Right hindlimb (tissue), 1 donor: ENCODE measurements at regions not wholly inside any gene's neighbourhood (a gene's known extent, or its start where the extent isn't known, plus 50 kb on each side); places are given as distances from the start of the nearest gene placed in this dataset.

ENCODE experiments used
- DNase-seq: peaks from one replicate; pipeline ENCODE4 v3.0.0-alpha.2; 2018

DNA sequence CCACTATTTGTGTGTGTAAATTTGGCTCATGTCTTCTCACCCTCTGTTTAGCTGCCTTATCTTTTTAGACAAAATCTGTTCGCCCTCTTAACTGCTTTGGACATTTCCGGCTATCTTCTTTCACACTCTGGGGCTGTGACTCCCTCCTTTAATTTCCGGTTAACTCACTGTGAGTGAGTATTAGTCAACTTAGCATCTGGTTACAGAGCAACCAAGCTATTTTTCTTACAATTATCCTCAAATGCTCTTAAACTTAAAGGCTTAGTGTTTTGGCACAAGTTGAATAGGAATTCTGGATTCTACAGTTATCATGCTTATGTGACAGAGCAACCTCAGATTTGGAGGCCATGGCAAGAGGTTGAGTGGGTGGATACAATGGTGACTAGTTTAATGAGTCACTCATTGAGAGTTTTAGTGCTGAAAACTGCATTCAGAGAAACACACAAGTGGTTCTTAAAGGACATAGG lies 177.6 kb upstream of the SEMA3A start:
- DNase-seq = no peak

DNA sequence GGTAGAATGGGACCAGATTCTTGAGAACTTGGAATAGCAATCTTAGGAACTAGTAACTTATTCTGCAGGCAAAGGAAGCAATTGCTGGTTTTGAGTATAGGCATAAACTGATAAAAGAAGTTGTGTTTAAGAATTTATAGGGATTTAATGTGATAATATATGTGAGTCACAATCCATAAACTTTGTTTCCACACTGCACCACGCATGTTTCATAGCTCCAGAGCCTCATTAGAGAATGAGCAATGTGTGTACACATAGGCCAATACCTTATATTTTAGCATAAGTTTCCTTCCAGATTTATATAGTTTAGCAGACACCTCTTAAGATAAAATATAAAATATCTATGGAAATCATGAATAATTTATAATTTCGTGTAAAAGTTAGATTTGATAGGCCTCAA lies 175.5 kb upstream of the SEMA3A start:
- DNase-seq = no peak

DNA sequence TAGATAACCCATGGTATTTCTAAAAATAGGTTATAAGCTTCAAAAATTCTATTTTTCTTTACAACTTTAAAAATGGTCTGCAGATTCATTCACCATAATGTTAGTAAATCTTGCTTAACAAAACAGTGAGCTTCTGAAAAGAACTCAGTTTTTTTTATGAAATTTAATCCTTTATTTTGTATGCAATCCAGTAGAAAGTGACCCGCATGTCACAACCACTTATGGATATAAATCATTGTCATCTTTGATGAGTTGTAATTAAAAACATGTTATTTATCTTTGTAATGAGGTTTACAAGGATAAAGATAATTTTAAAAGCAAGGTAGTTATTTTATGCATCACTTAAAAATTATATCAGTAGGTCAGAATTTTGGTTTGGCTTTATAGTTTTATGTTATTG lies 173.5 kb upstream of the SEMA3A start:
- DNase-seq = no peak

DNA sequence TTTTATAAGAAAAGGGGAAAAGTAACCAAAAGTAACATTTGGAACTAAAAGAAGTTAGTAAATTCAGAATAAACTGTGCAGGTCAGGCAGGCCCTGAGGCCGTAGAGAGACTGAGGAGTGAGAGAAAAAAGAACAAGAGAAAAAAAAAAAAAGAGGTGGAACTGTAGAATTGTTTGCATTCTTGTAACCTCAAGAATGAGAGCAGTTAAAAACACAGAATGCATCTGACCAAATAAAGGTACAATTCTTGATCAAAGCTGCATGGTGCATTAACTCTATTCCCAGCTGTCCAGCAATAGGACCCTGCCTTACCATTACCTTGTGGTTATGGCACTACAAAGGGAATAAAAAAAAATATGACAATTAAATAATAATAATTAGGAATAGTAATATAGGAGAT lies 170.1 kb upstream of the SEMA3A start:
- no peak for DNase-seq

DNA sequence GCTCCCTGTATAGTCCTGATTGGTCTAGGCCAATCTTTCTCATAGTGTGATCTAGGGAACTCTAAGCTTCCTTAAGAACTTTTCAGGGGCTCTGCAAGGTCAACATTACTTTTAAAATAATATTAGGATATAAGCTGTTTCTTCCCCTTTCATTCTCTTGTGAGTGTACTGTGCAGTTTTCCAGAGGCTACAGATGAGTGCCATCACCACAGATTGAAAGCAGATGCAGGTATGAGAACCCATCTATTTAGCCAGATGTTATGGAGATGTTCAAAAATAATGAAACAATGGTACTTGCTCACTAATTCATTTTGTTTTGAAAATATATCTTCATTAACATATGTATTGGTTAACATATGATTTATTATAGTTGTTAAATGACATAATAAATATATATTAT lies 169.2 kb upstream of the SEMA3A start:
- no peak for DNase-seq

DNA sequence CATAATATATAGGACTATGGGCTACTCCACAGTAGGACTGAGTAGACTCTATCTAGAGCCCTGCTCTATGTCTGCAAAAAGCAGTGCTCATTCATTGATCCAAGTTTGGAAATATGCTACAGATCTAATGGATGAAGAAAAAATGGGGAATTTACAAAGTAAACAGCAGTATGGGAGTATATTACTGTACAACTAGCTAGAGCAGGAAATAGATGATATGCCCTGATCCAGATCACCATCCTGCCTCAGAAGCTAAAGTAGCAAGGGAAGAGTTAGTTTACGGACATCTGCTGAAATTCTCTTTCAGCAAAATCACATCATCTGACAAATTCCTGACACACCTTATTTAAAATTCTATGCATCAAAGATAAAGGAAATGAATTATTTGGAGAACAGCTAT lies 168.2 kb upstream of the SEMA3A start:
- no peak for DNase-seq

DNA sequence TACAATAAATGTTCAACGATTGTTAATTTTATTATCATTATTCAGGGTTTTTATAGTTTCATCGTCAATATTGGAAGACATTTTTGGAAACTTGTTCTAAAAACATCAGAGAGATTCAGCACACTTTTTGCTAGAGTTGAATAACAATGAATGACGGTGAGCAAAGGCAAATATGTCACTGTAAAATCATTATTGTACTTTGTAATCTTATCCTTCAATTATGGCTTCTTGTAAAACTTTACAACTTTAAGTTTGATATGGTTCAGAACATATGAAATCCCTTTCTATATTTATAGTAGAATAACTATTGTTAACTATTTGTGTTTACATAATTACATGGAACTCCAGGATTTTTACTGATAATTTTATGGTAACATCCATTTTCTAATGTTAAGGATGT lies 167.8 kb upstream of the SEMA3A start:
- no peak for DNase-seq

DNA sequence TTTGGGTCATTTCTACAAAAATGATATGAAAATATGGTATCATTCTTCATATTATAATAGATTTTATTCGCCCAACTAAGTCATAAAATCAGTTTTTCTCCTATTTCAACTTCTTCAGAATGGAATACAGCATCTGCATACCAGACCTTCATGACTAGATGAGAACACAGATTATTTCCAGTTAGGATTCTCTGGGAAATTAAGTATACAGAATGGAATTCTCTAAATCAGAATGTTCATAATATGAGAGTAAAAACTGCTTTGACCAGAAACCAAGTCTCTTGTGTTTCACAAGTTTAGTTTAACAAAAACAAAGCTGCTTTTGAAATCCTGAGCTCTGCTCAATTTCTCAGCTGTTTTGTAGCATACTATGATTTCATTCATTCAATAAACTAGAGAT lies 160.3 kb upstream of the SEMA3A start:
- DNase-seq = no peak

DNA sequence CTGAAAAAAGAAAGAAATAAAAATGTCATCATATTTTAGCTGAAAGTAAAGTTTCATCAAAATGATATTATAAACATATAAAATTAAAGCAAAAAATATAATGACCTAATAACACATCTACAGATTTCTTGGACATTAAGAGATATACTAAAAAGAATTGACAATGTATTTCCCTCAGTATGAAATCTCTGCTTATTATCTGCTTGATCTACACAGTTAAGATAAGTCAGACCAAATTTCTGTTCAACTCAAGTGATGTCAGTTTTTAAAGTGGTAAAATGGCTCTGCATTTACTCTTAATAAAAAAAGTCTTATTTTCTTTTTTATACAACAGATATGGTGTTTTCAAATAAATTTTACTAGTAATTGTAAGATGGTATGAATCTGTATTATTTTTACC lies 159.4 kb upstream of the SEMA3A start:
- no peak for DNase-seq

DNA sequence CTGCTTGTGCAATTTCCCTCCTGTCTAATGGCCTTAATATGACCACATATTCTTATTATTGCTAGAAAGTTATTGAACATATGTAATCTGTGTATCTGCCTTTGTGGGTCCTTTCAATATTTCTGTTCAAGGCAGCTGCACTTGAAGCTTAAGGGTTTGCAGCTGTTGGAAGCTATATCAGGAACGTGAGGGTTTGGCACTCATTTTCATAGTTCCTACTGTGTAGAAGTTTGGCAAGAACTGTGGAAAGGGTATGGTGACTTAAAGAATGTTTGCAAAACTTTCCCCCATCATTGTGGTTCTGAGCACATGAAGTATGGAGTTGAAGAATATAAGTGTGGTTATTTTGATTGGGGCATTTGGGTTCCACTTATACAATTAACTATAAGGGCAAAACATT lies 144.7 kb upstream of the SEMA3A start:
- peak; percentile 69 for DNase-seq

DNA sequence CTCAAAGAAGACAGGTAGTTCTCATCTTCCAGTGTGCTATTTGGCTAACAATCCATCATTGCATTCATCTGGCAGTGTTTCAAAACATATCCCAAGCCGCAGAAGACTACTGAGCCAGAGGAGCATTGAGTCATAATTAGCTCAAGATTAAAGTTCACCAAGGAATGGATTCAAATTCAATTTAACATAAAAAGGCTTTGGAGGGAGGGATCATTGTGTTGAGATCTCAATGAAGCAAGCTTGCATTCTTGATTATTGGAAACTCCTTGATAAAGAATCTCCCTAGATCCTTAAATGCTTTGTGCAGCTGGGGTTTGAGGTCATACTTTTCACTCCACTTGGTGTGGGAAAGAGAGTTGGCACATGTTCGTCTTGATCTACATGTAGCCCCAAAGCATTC lies 142.8 kb upstream of the SEMA3A start:
- DNase-seq = no peak

DNA sequence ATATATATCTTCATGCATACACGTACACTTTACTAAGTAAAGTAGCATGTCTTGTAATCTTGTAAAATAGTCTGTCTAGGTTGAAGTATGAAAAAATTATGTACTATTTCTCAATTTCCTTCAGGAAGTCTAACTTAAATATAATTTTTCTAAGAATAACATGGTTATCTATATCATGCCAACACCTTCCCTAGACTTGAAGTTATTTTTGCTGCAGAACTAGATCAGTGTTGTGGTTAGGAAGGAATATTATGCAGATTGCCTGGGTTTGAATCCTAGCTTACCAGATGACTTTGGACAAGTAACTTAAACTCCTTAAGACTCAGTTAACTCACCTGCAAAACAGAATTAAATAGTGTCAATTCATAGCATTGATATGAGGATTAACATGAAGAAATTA lies 142.2 kb upstream of the SEMA3A start:
- no peak for DNase-seq

DNA sequence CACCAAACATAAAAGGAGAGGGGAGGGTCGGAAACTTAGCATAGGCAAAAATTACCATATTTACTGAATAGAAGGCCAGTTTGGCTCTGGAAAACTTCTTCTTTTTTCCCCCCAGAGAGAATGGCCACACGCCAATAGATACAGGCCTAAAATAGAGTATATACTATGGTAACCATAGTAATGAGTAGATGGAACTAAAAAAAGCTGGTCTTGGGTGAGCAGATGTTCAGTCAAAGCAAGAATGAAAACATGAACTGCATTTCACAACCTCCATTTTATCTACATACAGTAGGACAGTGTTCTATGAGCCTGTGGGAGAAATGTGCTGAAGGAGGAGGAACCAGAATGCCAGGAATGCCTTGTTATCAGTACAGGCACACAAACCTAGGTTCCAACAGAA lies 141.7 kb upstream of the SEMA3A start:
- no peak for DNase-seq

DNA sequence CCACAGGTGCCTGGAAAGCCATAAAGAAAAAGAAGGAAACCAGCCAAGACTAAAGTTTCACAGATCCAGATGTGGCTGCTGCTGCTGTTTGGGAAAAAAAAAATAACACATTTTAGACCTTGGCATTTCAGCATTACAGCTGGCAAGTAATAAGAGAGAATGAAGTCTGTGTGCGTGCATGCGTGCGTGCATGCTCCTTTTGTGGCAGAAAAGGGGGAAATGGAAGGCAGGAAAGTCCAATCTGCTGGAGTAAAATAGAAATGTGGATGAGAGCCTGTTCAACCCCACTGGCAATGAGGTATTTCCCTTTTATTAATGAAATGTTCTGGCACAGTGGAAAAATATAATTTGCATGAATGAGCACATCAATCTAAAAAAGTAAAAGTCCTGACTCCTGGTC lies 137.0 kb upstream of the SEMA3A start:
- peak; percentile 27 for DNase-seq

DNA sequence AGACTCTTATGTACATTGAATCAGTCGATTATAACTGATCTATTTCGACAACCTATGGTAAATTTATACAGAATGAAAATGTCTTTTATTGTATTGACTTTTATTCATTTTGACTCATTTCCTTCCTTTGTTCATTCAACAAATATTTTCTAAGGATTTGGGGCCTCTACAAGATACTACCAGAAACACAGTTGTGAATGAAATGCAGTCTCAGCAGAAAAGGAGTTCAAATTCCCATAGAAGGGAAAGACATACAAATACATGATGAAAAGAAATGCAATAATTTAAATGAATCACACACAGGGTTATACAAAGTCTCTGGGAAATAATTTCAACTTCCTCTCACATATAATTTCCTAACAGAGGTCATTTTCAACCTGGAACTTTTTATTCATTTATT lies 134.0 kb upstream of the SEMA3A start:
- DNase-seq = no peak

DNA sequence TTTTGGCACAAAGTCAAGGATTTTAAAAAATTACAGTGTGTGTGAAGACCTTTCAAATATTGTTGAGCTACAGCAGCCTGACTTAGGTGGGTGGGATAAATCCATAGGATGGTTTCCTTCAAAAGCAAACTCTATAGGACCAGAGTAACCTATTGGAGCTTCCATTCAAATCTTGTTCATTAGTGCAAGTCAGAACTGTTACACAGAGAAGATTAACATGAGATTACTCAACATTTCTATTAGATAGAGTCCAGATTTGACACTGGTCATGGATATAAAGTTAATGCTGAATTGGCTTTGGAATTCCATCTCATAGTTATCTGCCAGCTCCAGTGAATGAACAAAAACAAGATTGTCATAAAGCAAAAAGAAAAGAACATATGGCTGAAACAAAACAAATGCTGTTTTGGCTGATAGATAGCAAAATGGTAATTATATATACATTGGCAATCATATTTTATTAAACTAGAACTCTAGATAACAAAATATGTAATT lies 129.6 kb upstream of the SEMA3A start:
- no peak for DNase-seq

DNA sequence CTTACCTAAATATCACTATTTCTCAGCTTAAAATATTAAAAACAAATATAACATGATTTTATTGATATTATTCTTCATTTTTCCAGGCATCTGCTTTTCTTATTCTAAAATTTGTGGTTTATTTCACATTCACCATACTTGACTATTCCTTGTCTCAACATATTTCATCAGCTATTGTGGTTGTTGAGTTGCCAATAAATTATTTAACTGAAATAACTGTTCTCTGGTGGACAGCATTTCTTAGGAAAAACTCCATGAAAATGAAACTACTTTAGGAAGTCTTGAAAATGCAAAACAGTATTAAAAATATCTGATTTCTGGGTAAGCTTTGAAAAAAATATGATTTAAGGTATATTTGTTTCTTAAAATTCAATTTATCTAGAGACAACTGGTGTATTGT lies 122.9 kb upstream of the SEMA3A start:
- DNase-seq = no peak

DNA sequence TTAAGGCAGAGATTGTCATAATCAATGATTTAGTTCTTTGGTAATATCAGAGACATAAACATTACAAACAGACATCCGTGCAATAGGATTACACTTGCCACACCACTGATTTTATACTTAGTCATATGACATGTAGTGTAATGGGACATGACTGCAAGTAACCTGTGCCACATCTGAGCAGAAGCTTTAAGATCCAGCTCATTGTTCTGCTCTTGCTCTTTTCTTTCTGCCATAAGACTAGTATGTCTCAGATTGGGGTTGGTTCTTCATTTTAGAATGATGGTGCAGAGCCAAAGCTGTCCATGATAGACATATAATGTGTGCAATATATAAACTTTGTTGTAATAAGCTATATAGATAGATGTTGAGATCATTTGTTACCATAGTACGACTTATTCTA lies 119.7 kb upstream of the SEMA3A start:
- no peak for DNase-seq

DNA sequence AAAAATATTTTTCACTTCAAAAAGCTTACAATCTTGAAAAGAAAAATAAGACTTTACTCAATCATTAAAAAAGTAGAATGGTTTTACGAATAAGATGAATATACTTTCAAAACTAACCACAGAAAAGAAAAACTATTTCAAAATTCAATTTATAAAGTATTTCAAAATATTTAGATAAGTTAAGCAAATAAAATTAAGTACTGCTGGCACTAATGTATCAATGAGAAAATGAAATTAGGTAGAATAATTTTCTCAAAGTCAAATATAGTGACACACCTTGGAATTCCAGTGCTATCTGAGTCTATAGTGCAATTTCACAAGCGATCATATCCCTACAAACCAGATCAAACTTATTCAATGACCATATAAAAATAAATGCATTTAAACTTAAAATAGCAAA lies 109.8 kb upstream of the SEMA3A start:
- DNase-seq = no peak

DNA sequence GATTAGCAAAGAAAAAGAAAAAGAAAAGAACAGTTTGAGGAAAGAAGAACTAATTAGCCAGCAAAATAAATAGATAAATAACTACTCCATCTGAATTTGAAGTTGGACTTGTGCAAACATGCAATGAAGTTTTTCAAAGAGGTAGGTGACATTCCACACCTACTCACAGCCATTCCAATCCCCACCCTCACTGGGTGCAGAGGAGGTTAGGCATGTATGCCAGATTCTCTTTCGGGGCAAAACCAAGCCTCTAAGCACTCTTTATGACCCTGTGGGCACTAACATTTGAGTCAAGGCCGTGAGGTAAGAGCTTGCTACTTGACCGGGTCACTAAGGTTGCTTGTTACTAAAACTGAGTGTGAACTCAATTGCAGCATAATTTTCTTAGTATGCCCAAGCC lies 108.4 kb upstream of the SEMA3A start:
- DNase-seq = no peak

DNA sequence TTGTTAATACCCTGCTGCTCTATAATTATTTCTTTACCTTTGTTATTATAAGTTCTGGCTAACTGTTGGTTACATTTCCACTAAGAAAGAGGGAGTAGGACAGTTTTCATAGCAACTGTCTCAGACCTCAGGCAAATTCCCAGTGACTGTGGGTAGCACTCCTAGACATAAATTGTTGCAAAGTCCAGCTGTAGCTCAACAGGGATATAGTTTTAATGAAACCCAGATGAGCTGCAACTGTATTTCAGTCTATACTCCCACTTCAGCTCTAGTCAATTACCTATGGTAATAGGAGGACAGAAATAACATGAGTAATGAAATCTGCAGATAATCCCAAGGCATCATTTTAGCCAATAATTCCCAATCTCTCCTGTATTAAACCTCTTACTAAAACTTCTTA lies 103.0 kb upstream of the SEMA3A start:
- DNase-seq = no peak

DNA sequence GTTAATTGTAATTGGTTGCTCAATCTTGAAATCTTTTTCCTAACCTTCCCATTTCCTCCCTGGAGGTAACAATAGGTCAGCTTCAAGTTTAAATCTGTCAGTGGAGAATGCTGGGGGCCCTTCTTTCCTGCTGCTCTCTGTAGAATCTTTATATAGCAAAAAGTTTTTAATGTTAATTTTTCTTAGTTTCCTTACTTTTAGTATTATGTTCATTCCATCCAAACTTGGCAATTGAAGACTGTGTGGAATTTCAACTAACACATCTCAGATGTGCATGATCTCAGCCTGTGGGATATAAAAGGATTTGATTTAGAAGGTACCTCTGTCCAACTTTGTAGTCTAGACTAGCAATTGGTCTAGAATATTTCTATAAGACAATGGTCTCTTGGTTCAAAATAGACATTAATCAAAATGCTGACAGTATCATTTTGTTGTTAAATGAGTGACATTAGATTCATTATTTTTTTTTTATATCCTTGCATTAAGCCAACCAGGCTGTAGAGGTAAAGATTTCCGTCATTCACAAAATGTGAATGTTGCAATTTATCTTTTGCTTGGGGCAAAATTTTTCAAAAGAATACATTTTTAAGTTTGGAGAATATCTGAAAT lies 100.4 kb upstream of the SEMA3A start:
- DNase-seq = no peak

DNA sequence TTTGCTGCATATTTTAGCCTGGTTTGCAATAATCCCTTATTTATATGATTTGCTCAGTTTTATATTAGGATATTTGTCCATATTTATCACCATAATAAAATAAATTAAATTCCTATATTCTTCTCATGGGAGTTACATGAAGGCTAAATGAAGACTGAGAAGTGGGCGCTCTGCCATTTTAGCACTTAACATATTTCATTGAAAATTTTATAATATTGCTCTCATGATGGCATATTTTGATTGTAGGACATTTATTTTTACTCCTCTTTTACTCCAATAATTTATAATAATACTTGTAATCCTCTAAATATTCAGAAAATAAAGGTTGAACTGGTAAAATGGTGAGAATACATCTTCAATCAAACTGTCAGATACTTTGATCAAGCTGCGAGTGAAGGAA lies 99.8 kb upstream of the SEMA3A start:
- no peak for DNase-seq

DNA sequence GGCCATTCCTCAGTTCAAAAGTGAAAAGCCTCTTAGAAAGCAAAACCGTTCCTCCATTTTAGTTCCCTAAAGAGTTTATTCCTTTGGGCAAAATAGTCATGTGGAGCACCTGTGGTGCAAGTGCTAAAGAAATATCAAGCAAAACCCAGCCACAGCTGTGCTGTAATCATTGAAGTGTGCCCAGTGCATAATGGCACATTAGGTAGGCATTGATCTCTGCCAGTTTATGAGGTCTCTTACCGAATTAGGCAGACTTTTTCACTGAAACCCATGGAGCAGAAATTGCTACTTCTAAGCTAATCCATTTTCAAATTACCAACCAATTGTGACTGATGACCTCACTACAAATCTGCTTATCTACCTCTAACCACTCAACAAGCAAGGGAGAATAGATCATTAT lies 97.2 kb upstream of the SEMA3A start:
- DNase-seq = no peak

DNA sequence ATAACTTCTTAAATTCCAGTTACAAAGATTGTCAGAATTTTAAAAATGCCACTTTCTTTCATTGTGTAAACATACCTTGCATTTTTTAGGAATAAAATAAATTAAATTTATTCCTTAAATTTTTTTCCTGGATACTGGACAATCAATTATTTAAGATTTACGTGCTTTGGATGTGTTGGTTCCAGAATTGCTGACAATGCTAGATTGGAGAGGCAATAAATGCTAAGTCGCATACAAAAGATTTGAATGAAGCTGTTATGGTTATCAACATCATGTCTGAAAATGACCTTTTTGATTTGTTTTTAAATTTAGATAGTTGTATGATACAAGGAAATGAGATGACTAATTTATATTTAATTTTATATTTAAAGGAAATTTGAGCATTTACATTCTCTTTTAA lies 89.2 kb upstream of the SEMA3A start:
- no peak for DNase-seq

DNA sequence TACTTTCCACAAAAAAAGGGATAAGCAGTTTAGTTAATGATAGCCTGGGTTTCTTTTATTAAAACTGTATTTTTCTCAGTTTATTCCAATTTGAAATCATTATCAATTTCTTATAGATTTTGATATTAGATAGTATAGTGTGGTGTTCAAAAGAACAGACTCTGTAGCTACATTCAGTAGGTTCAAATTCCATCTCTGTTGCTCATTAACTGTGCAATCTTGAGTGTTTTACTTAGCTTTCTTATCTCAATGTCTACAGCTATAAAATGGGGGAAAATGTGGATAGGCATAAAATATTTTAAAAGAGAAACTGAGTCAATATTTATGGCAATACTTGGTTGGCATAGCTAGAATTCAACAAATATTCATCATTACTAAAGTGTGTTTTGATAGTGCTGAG lies 86.9 kb upstream of the SEMA3A start:
- DNase-seq = no peak
